Osteoblast (primary cell): ENCODE measurements at regions not wholly inside any gene's neighbourhood (a gene's known extent, or its start where the extent isn't known, plus 50 kb on each side); places are given as distances from the start of the nearest gene placed in this dataset.
A peak's percentile ranks its signal among the peaks of the same experiment; 100 is the strongest.

Experiments
- DNase-seq: peaks from one replicate; pipeline ENCODE4 v3.0.0; 2011; ENCODE audit warnings: low spot score, mixed read lengths; ENCODE audit not compliant: insufficient read length; ENCODE audit errors: missing footprints
- H2AFZ ChIP-seq: 2 replicates; pipeline ENCODE4 v1.6.0; 2011; ENCODE audit warnings: mild to moderate bottlenecking, low read length
- H3K27ac ChIP-seq: 2 replicates; pipeline ENCODE4 v1.5.1; 2011; ENCODE audit warnings: mild to moderate bottlenecking, low read depth, low read length, moderate library complexity
- H3K27me3 ChIP-seq: 2 replicates; pipeline ENCODE4 v1.6.0; 2012; ENCODE audit warnings: mild to moderate bottlenecking, control low read depth, inconsistent platforms, low read length, moderate library complexity; ENCODE audit not compliant: insufficient read depth
- H3K36me3 ChIP-seq: 2 replicates; pipeline ENCODE4 v1.5.1; 2011; ENCODE audit warnings: mild to moderate bottlenecking, low read length, control low read depth, moderate library complexity; ENCODE audit not compliant: insufficient read depth
- H3K4me1 ChIP-seq: 2 replicates; pipeline ENCODE4 v1.5.1; 2011; ENCODE audit warnings: mild to moderate bottlenecking, low read length, control low read depth, moderate library complexity; ENCODE audit not compliant: insufficient read depth
- H3K4me2 ChIP-seq: 2 replicates; pipeline ENCODE4 v1.6.0; 2011; ENCODE audit warnings: mild to moderate bottlenecking, low read length; ENCODE audit not compliant: insufficient read depth
- H3K4me3 ChIP-seq: fragments of 200-600 bp; sonication (generic); 3 replicates; pipeline ENCODE4 v1.5.1; 2012; ENCODE audit warnings: mild to moderate bottlenecking, low read length, inconsistent platforms; ENCODE audit not compliant: insufficient read depth
- H3K79me2 ChIP-seq: 2 replicates; pipeline ENCODE4 v1.6.0; 2012; ENCODE audit warnings: mild to moderate bottlenecking, low read length, control low read depth, inconsistent platforms; ENCODE audit not compliant: insufficient read depth
- H3K9me3 ChIP-seq: 2 replicates; pipeline ENCODE4 v1.5.1; 2011; ENCODE audit warnings: low read depth, low read length, control low read depth
- H4K20me1 ChIP-seq: 2 replicates; pipeline ENCODE4 v1.6.0; 2012; ENCODE audit warnings: mild to moderate bottlenecking, low read length, control low read depth; ENCODE audit not compliant: insufficient read depth
- TF ChIP-seq, protein P1 (sequence below): IDR thresholded peaks from 2 replicates; pipeline ENCODE4 v1.5.1; 2011; ENCODE audit warnings: mild to moderate bottlenecking, low read depth, low read length, moderate library complexity; ENCODE audit errors: extremely low read depth

DNA sequence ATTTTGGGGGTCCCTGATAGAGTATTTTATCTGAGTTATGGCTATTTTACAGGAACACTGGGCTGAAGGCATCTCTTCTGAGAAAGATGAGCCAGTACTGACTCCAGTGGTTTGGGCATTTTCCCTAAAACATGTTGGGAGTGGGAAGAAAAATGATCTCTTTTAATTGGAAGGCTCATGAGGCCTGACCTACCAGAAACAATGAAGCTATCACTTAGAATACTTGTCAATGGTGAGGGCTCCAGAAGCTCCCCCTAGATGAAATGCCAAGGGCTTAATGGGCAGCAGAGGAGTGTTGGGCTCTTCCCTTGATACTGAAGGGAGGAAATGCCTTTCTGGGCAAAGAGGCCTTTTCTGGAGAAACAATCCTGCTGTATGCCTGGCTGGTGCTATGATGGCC is 63.5 kb upstream of the BDNF start:
- no peaks in the 10 kb centered on the region for H3K9me3 ChIP-seq
- H3K36me3 ChIP-seq, result no peaks in the 10 kb centered on the region
- no peaks in the 10 kb centered on the region for H3K4me1 ChIP-seq
- no peaks in the 10 kb centered on the region for H3K79me2 ChIP-seq
- H4K20me1 ChIP-seq, result no peaks in the 10 kb centered on the region
- H3K4me2 ChIP-seq, result no peak overlapping the region
- no peak overlapping the region for H2AFZ ChIP-seq
- peak; percentile 43 for DNase-seq
- no peak overlapping the region for H3K4me3 ChIP-seq
- H3K27ac ChIP-seq, result no peak overlapping the region
- TF ChIP-seq, protein P1, sequence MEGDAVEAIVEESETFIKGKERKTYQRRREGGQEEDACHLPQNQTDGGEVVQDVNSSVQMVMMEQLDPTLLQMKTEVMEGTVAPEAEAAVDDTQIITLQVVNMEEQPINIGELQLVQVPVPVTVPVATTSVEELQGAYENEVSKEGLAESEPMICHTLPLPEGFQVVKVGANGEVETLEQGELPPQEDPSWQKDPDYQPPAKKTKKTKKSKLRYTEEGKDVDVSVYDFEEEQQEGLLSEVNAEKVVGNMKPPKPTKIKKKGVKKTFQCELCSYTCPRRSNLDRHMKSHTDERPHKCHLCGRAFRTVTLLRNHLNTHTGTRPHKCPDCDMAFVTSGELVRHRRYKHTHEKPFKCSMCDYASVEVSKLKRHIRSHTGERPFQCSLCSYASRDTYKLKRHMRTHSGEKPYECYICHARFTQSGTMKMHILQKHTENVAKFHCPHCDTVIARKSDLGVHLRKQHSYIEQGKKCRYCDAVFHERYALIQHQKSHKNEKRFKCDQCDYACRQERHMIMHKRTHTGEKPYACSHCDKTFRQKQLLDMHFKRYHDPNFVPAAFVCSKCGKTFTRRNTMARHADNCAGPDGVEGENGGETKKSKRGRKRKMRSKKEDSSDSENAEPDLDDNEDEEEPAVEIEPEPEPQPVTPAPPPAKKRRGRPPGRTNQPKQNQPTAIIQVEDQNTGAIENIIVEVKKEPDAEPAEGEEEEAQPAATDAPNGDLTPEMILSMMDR, result no peak
- H3K27me3 ChIP-seq, result peaks cover 40% of the 10 kb centered on the region

DNA sequence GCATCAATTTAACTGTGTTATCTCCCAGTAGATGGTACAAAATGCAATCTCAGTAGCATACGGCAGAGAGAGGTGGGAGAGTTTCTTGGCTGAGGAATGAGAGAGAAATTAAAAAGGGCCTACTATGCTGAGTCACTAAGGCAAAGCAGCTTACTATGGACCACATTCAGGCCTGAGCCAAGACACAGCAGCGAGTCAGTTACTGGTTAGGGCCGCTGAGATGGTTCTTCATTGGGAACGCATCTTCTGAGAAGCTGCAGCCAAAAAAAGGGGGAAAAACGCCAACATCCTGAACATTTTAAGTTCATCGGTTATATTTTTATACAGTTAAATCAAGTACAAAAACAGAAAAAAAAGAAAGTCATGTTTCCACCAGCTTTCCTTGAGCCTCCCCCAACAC is 61.1 kb upstream of the BDNF start:
- no peak overlapping the region for H2AFZ ChIP-seq
- peaks cover 8% of the 10 kb centered on the region for H3K4me1 ChIP-seq
- no peaks in the 10 kb centered on the region for H3K36me3 ChIP-seq
- no peaks in the 10 kb centered on the region for H3K9me3 ChIP-seq
- no peak for DNase-seq
- H3K27ac ChIP-seq, result no peak overlapping the region
- H3K79me2 ChIP-seq, result no peaks in the 10 kb centered on the region
- H4K20me1 ChIP-seq, result no peaks in the 10 kb centered on the region
- H3K4me3 ChIP-seq, result no peak overlapping the region
- TF ChIP-seq, protein P1, result no peak
- no peak overlapping the region for H3K4me2 ChIP-seq
- H3K27me3 ChIP-seq, result peaks cover 40% of the 10 kb centered on the region

DNA sequence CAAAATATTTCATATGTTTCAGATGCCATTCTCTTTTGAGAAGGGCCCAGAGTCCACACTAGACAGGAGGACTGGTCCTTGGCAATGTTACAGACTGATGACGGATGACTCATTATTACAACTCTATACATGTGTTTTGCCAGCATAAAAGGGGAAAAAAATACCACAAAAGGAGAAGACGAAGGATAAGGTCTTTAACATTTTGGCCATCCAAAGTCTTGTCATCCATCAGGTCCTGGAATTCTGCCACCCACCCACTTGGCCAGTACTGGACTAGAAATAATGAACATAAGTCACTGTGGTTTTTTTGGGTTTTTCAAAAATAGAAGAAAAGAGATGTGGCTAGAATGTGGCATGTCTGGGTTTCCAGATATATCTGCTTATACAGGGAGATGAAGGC is 57.7 kb upstream of the BDNF start:
- Histone ChIP-seq H4K20me1 (no peaks in the 10 kb centered on the region), H3K79me2 (no peaks in the 10 kb centered on the region), H3K4me2 (peak overlapping the region; percentile 0), H2AFZ (no peak overlapping the region), H3K27me3 (peaks cover 21% of the 10 kb centered on the region), H3K4me1 (peaks cover 11% of the 10 kb centered on the region), H3K36me3 (no peaks in the 10 kb centered on the region), H3K9me3 (no peaks in the 10 kb centered on the region), H3K27ac (no peak overlapping the region), H3K4me3 (no peak overlapping the region)
- TF ChIP-seq, protein P1, result no peak
- DNase-seq, result peak; percentile 86

DNA sequence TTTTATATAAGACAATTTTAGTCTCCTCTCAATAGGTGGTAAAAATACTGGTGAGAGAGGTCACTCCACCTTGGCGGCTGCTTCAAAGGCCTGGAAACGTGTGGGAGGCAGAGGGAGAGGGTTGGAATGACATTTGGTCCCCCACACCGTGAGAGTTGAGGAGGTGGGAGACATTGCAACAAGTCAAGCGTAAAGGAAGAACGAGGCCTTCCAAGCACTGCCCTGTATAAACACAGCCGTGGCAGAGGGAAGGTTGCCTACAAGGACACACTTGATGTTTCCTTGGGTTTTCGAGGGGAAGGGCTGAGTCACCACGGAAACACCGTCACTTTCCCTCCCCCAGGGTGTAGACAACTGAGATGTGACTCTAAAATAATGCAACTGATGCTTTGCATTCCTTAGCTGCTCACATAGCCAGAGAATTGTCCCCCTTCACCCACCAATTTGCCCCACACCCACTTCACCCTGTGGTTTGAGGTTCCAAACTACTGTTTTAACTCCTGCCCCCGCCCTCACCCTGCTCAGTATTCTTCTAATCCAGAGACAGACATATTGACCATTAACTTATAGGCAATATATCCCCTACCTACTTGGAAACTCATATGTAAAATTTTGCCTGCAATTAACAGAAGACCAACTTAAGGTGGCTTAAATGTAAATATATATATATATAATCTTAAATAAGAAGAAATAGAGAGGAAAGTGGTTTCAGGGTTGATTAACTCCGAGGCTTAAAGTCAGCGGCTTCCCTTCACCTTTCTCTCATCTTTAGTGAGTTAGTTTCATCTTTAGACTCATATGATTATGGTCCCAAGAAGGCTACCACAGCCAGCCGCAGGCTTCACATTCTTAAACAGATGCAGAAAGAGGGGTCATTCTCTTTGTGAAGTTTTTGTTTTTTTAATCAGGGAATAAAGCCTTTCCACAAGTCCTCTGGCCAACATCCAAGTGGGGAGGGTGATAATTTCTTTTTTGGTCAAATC is 54.1 kb upstream of the BDNF start:
- no peaks in the 10 kb centered on the region for H3K9me3 ChIP-seq
- H3K79me2 ChIP-seq, result no peaks in the 10 kb centered on the region
- no peak overlapping the region for H3K27ac ChIP-seq
- H3K4me1 ChIP-seq, result peaks cover 11% of the 10 kb centered on the region
- no peak overlapping the region for H3K4me3 ChIP-seq
- peak overlapping the region; percentile 9 for H3K4me2 ChIP-seq
- TF ChIP-seq, protein P1, result no peak
- H4K20me1 ChIP-seq, result no peaks in the 10 kb centered on the region
- DNase-seq, result no peak
- peak overlapping the region; percentile 20 for H2AFZ ChIP-seq
- H3K27me3 ChIP-seq, result peaks cover 27% of the 10 kb centered on the region
- H3K36me3 ChIP-seq, result no peaks in the 10 kb centered on the region
